Mammary epithelial cell (primary cell): ENCODE measurements at regions not wholly inside any gene's neighbourhood (a gene's known extent, or its start where the extent isn't known, plus 50 kb on each side); places are given as distances from the start of the nearest gene placed in this dataset.

Source experiments
- EZH2 ChIP-seq: IDR thresholded peaks from 2 replicates; pipeline ENCODE4 v1.6.1; 2012; ENCODE audit warnings: low read length, inconsistent platforms, borderline replicate concordance
- TF ChIP-seq, protein P1 (sequence below), 2 donors: IDR thresholded peaks in 1 of 2; conservative IDR thresholded peaks in 1 of 2; 2 replicates each; pipeline ENCODE4 v1.5.1; 2011 to 2012; ENCODE audit warnings: inconsistent platforms in 2 of 2, low read length in 2 of 2, mild to moderate bottlenecking in 2 of 2, control low read depth in 1 of 2, low read depth in 1 of 2; ENCODE audit not compliant: insufficient read depth in 1 of 2; ENCODE audit errors: extremely low read depth in 1 of 2

DNA sequence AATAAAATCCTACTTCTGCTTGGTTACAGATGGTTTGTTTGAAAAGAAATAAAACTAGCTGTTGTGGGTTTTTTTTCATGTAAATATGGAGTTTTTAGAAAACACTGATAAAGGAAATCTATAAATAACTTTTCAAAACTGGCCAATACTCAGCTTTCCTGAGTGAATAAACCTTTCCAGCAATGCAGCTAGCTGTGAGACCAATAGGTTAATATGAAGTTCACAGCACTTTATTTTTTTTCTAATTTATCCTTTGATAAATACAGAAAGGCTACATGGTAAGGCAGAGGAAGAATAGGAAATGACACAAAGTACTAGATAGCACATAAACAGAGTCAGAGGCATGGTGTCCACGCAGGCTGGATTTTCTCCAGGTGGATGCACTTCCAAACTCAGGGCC lies 154.0 kb downstream of the COG6 start:
- TF ChIP-seq, protein P1, sequence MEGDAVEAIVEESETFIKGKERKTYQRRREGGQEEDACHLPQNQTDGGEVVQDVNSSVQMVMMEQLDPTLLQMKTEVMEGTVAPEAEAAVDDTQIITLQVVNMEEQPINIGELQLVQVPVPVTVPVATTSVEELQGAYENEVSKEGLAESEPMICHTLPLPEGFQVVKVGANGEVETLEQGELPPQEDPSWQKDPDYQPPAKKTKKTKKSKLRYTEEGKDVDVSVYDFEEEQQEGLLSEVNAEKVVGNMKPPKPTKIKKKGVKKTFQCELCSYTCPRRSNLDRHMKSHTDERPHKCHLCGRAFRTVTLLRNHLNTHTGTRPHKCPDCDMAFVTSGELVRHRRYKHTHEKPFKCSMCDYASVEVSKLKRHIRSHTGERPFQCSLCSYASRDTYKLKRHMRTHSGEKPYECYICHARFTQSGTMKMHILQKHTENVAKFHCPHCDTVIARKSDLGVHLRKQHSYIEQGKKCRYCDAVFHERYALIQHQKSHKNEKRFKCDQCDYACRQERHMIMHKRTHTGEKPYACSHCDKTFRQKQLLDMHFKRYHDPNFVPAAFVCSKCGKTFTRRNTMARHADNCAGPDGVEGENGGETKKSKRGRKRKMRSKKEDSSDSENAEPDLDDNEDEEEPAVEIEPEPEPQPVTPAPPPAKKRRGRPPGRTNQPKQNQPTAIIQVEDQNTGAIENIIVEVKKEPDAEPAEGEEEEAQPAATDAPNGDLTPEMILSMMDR (conservative IDR thresholded peaks at IDR 0.05 in 1 of 2, IDR thresholded peaks at IDR 0.05 in 1 of 2; ENCODE audit: extremely low read depth in 1 of 2, insufficient read depth in 1 of 2, low read depth in 1 of 2, low read length in 2 of 2), result no peak
- TF ChIP-seq EZH2, result no peak
